Panc1 (cell line): ENCODE measurements at regions not wholly inside any gene's neighbourhood (a gene's known extent, or its start where the extent isn't known, plus 50 kb on each side); places are given as distances from the start of the nearest gene placed in this dataset.

Experiments used
- POLR2AphosphoS5 ChIP-seq: IDR thresholded peaks from 2 replicates; pipeline ENCODE4 v1.6.1; 2012; ENCODE audit warnings: mild to moderate bottlenecking, low read depth, low read length, moderate library complexity
- TCF7L2 ChIP-seq: IDR thresholded peaks from 2 replicates; pipeline ENCODE4 v1.6.1; 2011; ENCODE audit warnings: mild to moderate bottlenecking, low read depth, low read length, inconsistent platforms
- TF ChIP-seq, protein P1 (sequence below): fragments of 450-650 bp; IDR thresholded peaks from 2 replicates; pipeline ENCODE4 v1.5.1; 2017; ENCODE audit warnings: mild to moderate bottlenecking

GRCh38 chr10:20350509-20350908 lies 534.3 kb downstream of the PLXDC2 start:
- TF ChIP-seq, protein P1, sequence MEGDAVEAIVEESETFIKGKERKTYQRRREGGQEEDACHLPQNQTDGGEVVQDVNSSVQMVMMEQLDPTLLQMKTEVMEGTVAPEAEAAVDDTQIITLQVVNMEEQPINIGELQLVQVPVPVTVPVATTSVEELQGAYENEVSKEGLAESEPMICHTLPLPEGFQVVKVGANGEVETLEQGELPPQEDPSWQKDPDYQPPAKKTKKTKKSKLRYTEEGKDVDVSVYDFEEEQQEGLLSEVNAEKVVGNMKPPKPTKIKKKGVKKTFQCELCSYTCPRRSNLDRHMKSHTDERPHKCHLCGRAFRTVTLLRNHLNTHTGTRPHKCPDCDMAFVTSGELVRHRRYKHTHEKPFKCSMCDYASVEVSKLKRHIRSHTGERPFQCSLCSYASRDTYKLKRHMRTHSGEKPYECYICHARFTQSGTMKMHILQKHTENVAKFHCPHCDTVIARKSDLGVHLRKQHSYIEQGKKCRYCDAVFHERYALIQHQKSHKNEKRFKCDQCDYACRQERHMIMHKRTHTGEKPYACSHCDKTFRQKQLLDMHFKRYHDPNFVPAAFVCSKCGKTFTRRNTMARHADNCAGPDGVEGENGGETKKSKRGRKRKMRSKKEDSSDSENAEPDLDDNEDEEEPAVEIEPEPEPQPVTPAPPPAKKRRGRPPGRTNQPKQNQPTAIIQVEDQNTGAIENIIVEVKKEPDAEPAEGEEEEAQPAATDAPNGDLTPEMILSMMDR = no peak
- TF ChIP-seq TCF7L2 = no peak
- no peak for TF ChIP-seq POLR2AphosphoS5
